ENCODE measurements at regions not wholly inside any gene's neighbourhood (a gene's known extent, or its start where the extent isn't known, plus 50 kb on each side); places are given as distances from the start of the nearest gene placed in this dataset.

GRCh38 chr7:68381731-68382130, 1216.5 kb upstream of the AUTS2 start:
- Histone ChIP-seq H3K36me3 (ENCODE audit: control insufficient read depth, insufficient read depth, low read length) (no peaks in the 10 kb centered on the region), H3K4me3 (replicated peaks; ENCODE audit: low read depth, low read length) (no peak overlapping the region), H3K27me3 (replicated peaks; ENCODE audit: control insufficient read depth, insufficient read depth, low read length) (no peaks in the 10 kb centered on the region)
- TF ChIP-seq CTCF (IDR thresholded peaks at IDR 0.05; ENCODE audit: insufficient read depth, low read length, poor library complexity, severe bottlenecking): no peak
- no peak for DNase-seq (ENCODE audit: extremely low read depth, insufficient read length)

DNA sequence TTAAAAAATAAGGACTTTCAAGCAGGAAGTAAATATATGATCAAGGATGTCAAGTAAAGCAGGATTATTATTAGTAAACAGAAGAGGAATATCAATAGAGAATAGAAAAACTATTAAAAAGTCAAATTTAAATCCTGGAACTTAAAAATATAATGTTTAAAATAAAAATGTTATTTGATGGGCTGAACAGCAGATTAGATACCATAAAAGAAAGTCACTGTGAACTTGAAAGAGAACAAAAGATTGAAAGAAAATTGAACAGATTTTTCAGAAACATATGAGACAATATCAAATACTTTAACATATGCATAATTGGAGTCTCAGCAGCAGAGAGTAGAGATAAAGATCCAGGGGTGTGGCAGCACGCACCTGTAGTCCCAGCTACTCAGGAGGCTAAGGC, 1213.7 kb upstream of the AUTS2 start:
- Histone ChIP-seq H3K4me3 (replicated peaks; ENCODE audit: low read depth, low read length) (no peak overlapping the region), H3K27me3 (replicated peaks; ENCODE audit: control insufficient read depth, insufficient read depth, low read length) (no peaks in the 10 kb centered on the region), H3K36me3 (ENCODE audit: control insufficient read depth, insufficient read depth, low read length) (no peaks in the 10 kb centered on the region)
- TF ChIP-seq CTCF (IDR thresholded peaks at IDR 0.05; ENCODE audit: insufficient read depth, low read length, poor library complexity, severe bottlenecking): no peak
- DNase-seq (ENCODE audit: extremely low read depth, insufficient read length): no peak

DNA sequence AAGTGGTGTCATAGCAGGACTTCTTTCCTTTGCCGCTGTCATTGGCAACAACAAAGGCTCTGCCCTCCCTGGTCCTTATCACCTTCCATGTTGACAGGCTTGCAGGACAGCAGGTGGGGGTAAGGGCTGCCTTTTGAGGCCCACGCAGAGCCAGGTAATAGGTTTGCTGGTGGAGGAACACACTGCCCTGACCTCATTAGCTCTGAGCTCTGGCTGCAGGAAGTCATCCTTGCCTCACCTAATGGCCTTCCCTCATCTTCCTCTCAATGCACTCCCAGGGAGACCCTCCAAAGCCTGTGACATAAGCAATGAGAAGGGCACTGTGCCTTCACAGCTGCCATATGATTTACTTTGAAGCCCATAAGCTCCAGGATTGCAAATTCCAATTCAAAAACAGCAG, 1205.2 kb upstream of the AUTS2 start:
- no peak for DNase-seq (ENCODE audit: extremely low read depth, insufficient read length)
- no peak overlapping the region for H3K4me3 ChIP-seq (replicated peaks; ENCODE audit: low read depth, low read length)
- TF ChIP-seq CTCF (IDR thresholded peaks at IDR 0.05; ENCODE audit: insufficient read depth, low read length, poor library complexity, severe bottlenecking): no peak

GRCh38 chr7:68394131-68394530, 1204.1 kb upstream of the AUTS2 start:
- Histone ChIP-seq H3K36me3 (ENCODE audit: control insufficient read depth, insufficient read depth, low read length) (no peaks in the 10 kb centered on the region), H3K27me3 (replicated peaks; ENCODE audit: control insufficient read depth, insufficient read depth, low read length) (no peaks in the 10 kb centered on the region), H3K4me3 (replicated peaks; ENCODE audit: low read depth, low read length) (no peak overlapping the region)
- no peak for DNase-seq (ENCODE audit: extremely low read depth, insufficient read length)
- no peak for TF ChIP-seq CTCF (IDR thresholded peaks at IDR 0.05; ENCODE audit: insufficient read depth, low read length, poor library complexity, severe bottlenecking)

More for the DNA sequence above, 1205.2 kb upstream of the AUTS2 start:
- Histone ChIP-seq H3K36me3 (ENCODE audit: control insufficient read depth, insufficient read depth, low read length) (no peaks in the 10 kb centered on the region), H3K27me3 (replicated peaks; ENCODE audit: control insufficient read depth, insufficient read depth, low read length) (no peaks in the 10 kb centered on the region)

- no peak for TF ChIP-seq CTCF (IDR thresholded peaks at IDR 0.05; ENCODE audit: insufficient read depth, low read length, poor library complexity, severe bottlenecking)
- Histone ChIP-seq H3K27me3 (replicated peaks; ENCODE audit: control insufficient read depth, insufficient read depth, low read length) (no peaks in the 10 kb centered on the region), H3K36me3 (ENCODE audit: control insufficient read depth, insufficient read depth, low read length) (no peaks in the 10 kb centered on the region), H3K4me3 (replicated peaks; ENCODE audit: low read depth, low read length) (no peak overlapping the region)
- DNase-seq (ENCODE audit: extremely low read depth, insufficient read length): no peak
Measured at GRCh38 chr7:68399991-68400590, 1198.2 kb upstream of the AUTS2 start.

- no peak for DNase-seq (ENCODE audit: extremely low read depth, insufficient read length)
- no peaks in the 10 kb centered on the region for H3K27me3 ChIP-seq (replicated peaks; ENCODE audit: control insufficient read depth, insufficient read depth, low read length)
- no peak overlapping the region for H3K4me3 ChIP-seq (replicated peaks; ENCODE audit: low read depth, low read length)
- H3K36me3 ChIP-seq (ENCODE audit: control insufficient read depth, insufficient read depth, low read length): no peaks in the 10 kb centered on the region
- TF ChIP-seq CTCF (IDR thresholded peaks at IDR 0.05; ENCODE audit: insufficient read depth, low read length, poor library complexity, severe bottlenecking): no peak
Measured at GRCh38 chr7:68400783-68401182, 1197.5 kb upstream of the AUTS2 start.

All from GM06990 (cell line).